ENCODE measurements at regions not wholly inside any gene's neighbourhood (a gene's known extent, or its start where the extent isn't known, plus 50 kb on each side); places are given as distances from the start of the nearest gene placed in this dataset.

GRCh38 chrX:117641913-117642656 is 474.5 kb downstream of the KLHL13 start:
- Histone ChIP-seq H3K27me3 (no peaks in the 10 kb centered on the region), H3K4me1 (no peaks in the 10 kb centered on the region), H3K9me3 (no peaks in the 10 kb centered on the region), H3K36me3 (no peaks in the 10 kb centered on the region), H3K4me3 (no peak overlapping the region), H3K27ac (no peak overlapping the region)
- TF ChIP-seq, protein P1, sequence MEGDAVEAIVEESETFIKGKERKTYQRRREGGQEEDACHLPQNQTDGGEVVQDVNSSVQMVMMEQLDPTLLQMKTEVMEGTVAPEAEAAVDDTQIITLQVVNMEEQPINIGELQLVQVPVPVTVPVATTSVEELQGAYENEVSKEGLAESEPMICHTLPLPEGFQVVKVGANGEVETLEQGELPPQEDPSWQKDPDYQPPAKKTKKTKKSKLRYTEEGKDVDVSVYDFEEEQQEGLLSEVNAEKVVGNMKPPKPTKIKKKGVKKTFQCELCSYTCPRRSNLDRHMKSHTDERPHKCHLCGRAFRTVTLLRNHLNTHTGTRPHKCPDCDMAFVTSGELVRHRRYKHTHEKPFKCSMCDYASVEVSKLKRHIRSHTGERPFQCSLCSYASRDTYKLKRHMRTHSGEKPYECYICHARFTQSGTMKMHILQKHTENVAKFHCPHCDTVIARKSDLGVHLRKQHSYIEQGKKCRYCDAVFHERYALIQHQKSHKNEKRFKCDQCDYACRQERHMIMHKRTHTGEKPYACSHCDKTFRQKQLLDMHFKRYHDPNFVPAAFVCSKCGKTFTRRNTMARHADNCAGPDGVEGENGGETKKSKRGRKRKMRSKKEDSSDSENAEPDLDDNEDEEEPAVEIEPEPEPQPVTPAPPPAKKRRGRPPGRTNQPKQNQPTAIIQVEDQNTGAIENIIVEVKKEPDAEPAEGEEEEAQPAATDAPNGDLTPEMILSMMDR (IDR thresholded peaks at IDR 0.05), result no peak
- 75 to 76% methylated on average over 6 of the region's 6 CpGs for WGBS, 2 donors
- intact Hi-C loops (cut with DNase I), result no loop called here
- ATAC-seq (no peak), DNase-seq (no peak)

GRCh38 chrX:117636826-117637225 is 479.8 kb downstream of the KLHL13 start:
- 64 to 90% methylated on average over 1 of the region's 1 CpG for WGBS, 2 donors
- Histone ChIP-seq H3K4me1 (no peaks in the 10 kb centered on the region), H3K4me3 (no peak overlapping the region), H3K36me3 (no peaks in the 10 kb centered on the region), H3K27ac (no peak overlapping the region), H3K9me3 (no peaks in the 10 kb centered on the region), H3K27me3 (no peaks in the 10 kb centered on the region)
- DNase-seq, result no peak
- TF ChIP-seq, protein P1 (IDR thresholded peaks at IDR 0.05), result no peak
- intact Hi-C loops (cut with DNase I), result no loop called here
- no peak for ATAC-seq

- WGBS, 2 donors, result 75 to 76% methylated on average over 1 of the region's 1 CpG
- H3K4me1 ChIP-seq, result no peaks in the 10 kb centered on the region
- no peaks in the 10 kb centered on the region for H3K9me3 ChIP-seq
- ATAC-seq (no peak), DNase-seq (no peak)
- H3K36me3 ChIP-seq, result no peaks in the 10 kb centered on the region
- intact Hi-C loops (cut with DNase I), result no loop called here
- H3K4me3 ChIP-seq, result no peak overlapping the region
- no peaks in the 10 kb centered on the region for H3K27me3 ChIP-seq
- no peak overlapping the region for H3K27ac ChIP-seq
- TF ChIP-seq, protein P1 (IDR thresholded peaks at IDR 0.05), result no peak
Measured at GRCh38 chrX:117633277-117633676, 483.3 kb downstream of the KLHL13 start.

- Histone ChIP-seq H3K4me3 (no peak overlapping the region), H3K27ac (no peak overlapping the region), H3K9me3 (no peaks in the 10 kb centered on the region), H3K4me1 (no peaks in the 10 kb centered on the region), H3K36me3 (no peaks in the 10 kb centered on the region), H3K27me3 (no peaks in the 10 kb centered on the region)
- TF ChIP-seq, protein P1 (IDR thresholded peaks at IDR 0.05), result no peak
- intact Hi-C loops (cut with DNase I), result no loop called here
- 84 to 90% methylated on average over 3 of the region's 3 CpGs for WGBS, 2 donors
- ATAC-seq (no peak), DNase-seq (no peak)
Measured at GRCh38 chrX:117628381-117628780, 488.2 kb downstream of the KLHL13 start.
